Heart left ventricle (tissue), 16 donors: ENCODE measurements at regions not wholly inside any gene's neighbourhood (a gene's known extent, or its start where the extent isn't known, plus 50 kb on each side); places are given as distances from the start of the nearest gene placed in this dataset.

Source experiments
- ATAC-seq, 4 donors: fragments of 200-7000 bp; cut with Tn5 transposase; one replicate each; pipeline ENCODE4 v1.9.1; 2020 to 2022; ENCODE audit warnings: moderate library complexity in 4 of 4, mild to moderate bottlenecking in 3 of 4, moderate number of reproducible peaks in 1 of 4
- DNase-seq, 5 donors: peaks; one replicate each; pipeline ENCODE4 v3.0.0-alpha.2; 2020
- H3K27ac ChIP-seq, 12 donors: fragments of 200-600 bp; sonication (generic) in 4 of 12; one replicate each; pipeline versions ENCODE4 v1.5.0 to v1.8.0; 2016 to 2022; ENCODE audit warnings: mild to moderate bottlenecking in 2 of 12
- H3K27me3 ChIP-seq, 9 donors: fragments of 200-600 bp; sonication (generic) in 2 of 9; one replicate each; pipeline versions ENCODE4 v1.5.1 to v1.8.0; 2016 to 2022; ENCODE audit warnings: mild to moderate bottlenecking in 3 of 9
- H3K36me3 ChIP-seq, 9 donors: fragments of 200-600 bp; sonication (generic) in 2 of 9; one replicate each; pipeline versions ENCODE4 v1.5.0 to v1.8.0; 2018 to 2022; ENCODE audit warnings: mild to moderate bottlenecking in 2 of 9
- H3K4me1 ChIP-seq, 12 donors: fragments of 200-600 bp; sonication (generic) in 4 of 12; one replicate each; pipeline versions ENCODE4 v1.5.0 to v1.8.0; 2016 to 2022; ENCODE audit warnings: mild to moderate bottlenecking in 3 of 12
- H3K4me3 ChIP-seq, 12 donors: fragments of 200-600 bp; sonication (generic) in 4 of 12; one replicate each; pipeline versions ENCODE4 v1.5.0 to v1.8.0; 2017 to 2022; ENCODE audit warnings: mild to moderate bottlenecking in 9 of 12, moderate library complexity in 4 of 12
- H3K9me3 ChIP-seq, 12 donors: fragments of 200-600 bp; sonication (generic) in 4 of 12; one replicate each; pipeline versions ENCODE4 v1.5.0 to v1.8.0; 2016 to 2022; ENCODE audit warnings: mild to moderate bottlenecking in 1 of 12
- CTCF ChIP-seq, 12 donors: fragments of 200-600 bp; sonication (generic) in 4 of 12; IDR thresholded peaks; one replicate each; pipeline versions ENCODE4 v1.5.0 to v1.8.0; 2018 to 2022; ENCODE audit warnings: antibody characterized with exemption in 12 of 12, mild to moderate bottlenecking in 5 of 12
- POLR2A ChIP-seq, 2 donors: fragments of 450-650 bp; IDR thresholded peaks; one replicate each; pipeline ENCODE4 v1.6.1; 2017; ENCODE audit warnings: antibody characterized with exemption in 2 of 2, mild to moderate bottlenecking in 2 of 2, moderate library complexity in 2 of 2
- WGBS, 4 donors: extraction: QIAGEN DNeasy Blood & Tissue Kit in 2 of 4; methylation state at CpG; one replicate each; pipeline versions ENCODE4 v1.1.5 to v1.1.7; 2013 to 2018; 5-methylcytosine and 5-hydroxymethylcytosine counted together
- intact Hi-C, 10 donors: fragments of 100-400 bp; cut with DNase I; formaldehyde crosslinking; loops; one replicate each; pipeline versions ENCODE4 v1.11.1 to v1.14.2; 2022
- donor health status: ischemic (EF 13 %, LVEDD 7.1; RV severe dilation, severe dysfunction).
- donor health status: healthy with polysubstance abuse.
- donor health status: DM: no; HTN: yes; CAD: no.
- donor health status: DM: no; HTN: no; CAD: no.
- donor health status: ischemic (EF 25% LVEDD 6.9; RV normal size, moderate dysfunction).
- donor health status: ischemic (EF 25% LVEDD 5.7; RV mildly dilated, moderate dysfunction).
- donor health status: healthy.
- donor health status: DM: yes; HTN: yes; CAD: no.
- donor health status: ischemic (EF 35%, LVEDD 5.7; RV mildly dilated, moderate dysfunction).
- donor health status: nonischemic (EF 11% LVEDD 7.7; RV severe dilation, severe dysfunction).
- donor health status: DM: yes; HTN: yes; CAD: no.
- donor health status: PGD.
- donor health status: ischemic (EF 29% LVEDD 5.4; RV normal size, mild dysfunction).
- donor health status: nonischemic (EF 23%, LVEDD 6.1; RV moderate dilation, normal function).

DNA sequence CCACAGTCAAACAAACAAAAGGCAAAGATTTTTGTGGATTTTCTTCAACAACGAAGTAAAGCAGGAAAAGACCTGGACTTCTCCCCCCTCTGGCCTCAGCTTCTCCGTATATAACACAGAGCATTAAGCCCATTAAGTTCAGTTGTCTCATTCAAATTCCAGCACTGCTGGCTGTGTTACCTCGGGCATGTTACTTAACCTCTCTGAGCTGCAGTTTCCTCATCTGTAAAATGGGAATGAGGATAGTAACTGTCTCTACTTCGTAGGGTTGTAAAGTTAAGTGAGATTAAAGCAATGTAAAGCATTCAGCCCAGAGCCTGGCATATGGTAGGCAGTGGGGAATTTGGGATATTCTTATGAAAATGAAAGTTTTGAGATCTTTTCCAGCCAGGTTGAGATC, 92.7 kb upstream of the SMIM23 start:
- Histone ChIP-seq H3K27me3 (no peaks in the 10 kb centered on the region), H3K9me3 (no peaks in the 10 kb centered on the region), H3K36me3 (no peaks in the 10 kb centered on the region), H3K4me1 (peaks cover 0 to 12% (median 0%) of the 10 kb centered on the region in 12 donors), H3K4me3 (no peak overlapping the region), H3K27ac (no peak overlapping the region)
- WGBS, 4 donors = 84 to 87% (median 86%) methylated on average over 4 of the region's 4 CpGs
- ATAC-seq (no peak), DNase-seq (no peak)
- TF ChIP-seq POLR2A (IDR thresholded peaks at IDR 0.05) = no peak
- no peak for TF ChIP-seq CTCF (IDR thresholded peaks at IDR 0.05)
- intact Hi-C loops = no loop called here

DNA sequence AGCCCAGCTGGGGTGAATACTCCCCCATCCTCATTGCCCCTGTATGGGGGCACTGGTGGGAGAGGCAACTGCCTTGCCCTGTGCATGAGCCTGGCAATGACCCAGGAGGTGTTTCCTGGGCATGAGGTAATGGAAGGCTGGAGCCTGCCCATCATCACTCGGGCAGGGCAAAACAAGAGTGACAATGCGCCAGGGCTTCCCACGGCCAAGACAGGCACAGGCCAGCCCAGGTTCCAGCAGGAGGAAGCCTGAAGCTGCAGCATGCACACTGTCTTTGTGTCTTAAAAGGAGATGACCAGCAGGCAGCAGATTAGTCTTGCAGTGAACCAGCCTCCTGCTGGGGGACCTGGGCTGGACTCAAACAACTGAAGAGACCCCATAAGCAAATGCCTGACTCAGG, 92.2 kb upstream of the SMIM23 start:
- Histone ChIP-seq H3K4me1 (peaks cover 0 to 12% (median 0%) of the 10 kb centered on the region in 12 donors), H3K27ac (no peak overlapping the region), H3K27me3 (no peaks in the 10 kb centered on the region), H3K9me3 (no peaks in the 10 kb centered on the region), H3K36me3 (no peaks in the 10 kb centered on the region), H3K4me3 (no peak overlapping the region)
- peak; percentile 47 to 85 (median 72) for ATAC-seq
- intact Hi-C loops = no loop called here
- TF ChIP-seq POLR2A (IDR thresholded peaks at IDR 0.05) (no peak), CTCF (IDR thresholded peaks at IDR 0.05) (no peak)
- WGBS, 4 donors = 26 to 50% (median 41%) methylated on average over 3 of the region's 3 CpGs; no CpG with 5 or more reads in 1 of the 4 donors
- peak in 4 of 5 donors; percentile 29 to 73 (median 52) for DNase-seq

DNA sequence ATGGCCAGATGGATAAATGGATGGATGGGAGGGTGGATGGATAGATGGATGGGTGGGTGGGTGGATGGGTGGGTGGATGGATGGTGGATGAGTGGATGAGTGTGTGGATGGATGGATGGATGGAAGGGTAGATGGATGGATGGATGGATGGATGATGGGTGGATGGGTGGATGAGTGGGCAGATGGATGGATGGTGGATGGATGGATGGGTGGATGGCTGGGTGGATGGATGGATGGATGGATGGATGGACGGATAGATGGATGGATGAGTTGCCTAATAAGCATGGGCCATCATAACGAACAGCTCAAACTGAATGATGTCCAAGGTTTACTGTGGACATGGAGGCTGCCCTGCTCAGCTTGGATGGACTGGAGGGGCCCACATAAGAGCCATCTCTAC, 89.8 kb upstream of the SMIM23 start:
- Histone ChIP-seq H3K36me3 (no peaks in the 10 kb centered on the region), H3K4me1 (peaks cover 0 to 24% (median under 1%) of the 10 kb centered on the region in 12 donors), H3K27me3 (no peaks in the 10 kb centered on the region), H3K9me3 (no peaks in the 10 kb centered on the region), H3K4me3 (no peak overlapping the region), H3K27ac (no peak overlapping the region)
- no peak for DNase-seq
- TF ChIP-seq CTCF (IDR thresholded peaks at IDR 0.05) = no peak
- no peak for TF ChIP-seq POLR2A (IDR thresholded peaks at IDR 0.05)
- 90 to 94% (median 93%) methylated on average over 2 of the region's 2 CpGs for WGBS, 4 donors
- no peak for ATAC-seq
- intact Hi-C loops = loop anchor here in 1 of 10 donors (5.0 kb wide), 1 partner anchor 41 kb away; no protein-coding TSS in a partner anchor

DNA sequence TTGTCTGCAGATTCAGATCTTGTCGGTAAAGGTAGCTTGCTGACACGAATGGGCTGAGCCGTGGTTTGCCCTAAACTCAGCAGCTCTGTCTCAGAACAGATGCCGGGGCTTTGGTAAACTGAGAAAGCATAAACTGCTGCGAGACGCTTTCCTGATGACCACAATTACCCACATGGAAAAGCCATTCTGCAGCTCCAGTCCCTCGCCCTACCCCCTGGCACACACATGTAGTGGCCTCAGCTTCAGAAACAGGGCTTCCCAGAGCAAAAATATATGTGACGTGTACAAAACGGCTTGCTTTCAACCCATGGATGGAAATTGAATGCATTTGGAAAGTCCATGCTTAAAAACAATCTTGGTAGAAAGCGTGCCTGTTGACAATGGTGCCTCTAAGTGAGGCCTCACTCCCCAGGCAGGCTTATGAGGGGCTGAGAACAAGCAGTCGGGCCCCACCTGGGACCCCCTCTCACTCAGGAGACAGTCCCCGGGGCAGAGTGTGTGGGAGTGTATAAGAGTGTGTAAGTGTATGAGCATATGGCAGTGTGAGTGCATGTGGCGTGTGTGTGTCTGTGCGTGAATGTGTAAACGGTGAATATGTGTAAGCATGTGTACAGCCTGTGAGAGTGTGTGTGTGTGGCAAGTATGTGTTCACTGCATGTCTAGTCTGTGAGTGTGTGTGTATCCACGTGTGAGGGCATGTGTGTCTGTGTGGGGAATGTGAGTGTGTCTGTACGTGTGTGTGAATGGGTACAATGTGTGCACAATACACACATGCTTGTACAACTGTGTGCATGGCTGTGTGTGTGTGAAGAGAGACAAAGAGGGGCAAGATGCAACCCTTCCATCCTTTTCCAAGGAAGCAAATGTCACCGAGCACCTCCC, 88.2 kb upstream of the SMIM23 start:
- Histone ChIP-seq H3K9me3 (no peaks in the 10 kb centered on the region), H3K4me3 (no peak overlapping the region), H3K27me3 (no peaks in the 10 kb centered on the region), H3K27ac (no peak overlapping the region), H3K4me1 (peaks cover 0 to 30% (median 2%) of the 10 kb centered on the region in 12 donors), H3K36me3 (no peaks in the 10 kb centered on the region)
- WGBS, 4 donors = 85 to 90% (median 87%) methylated on average over 18 of the region's 18 CpGs
- ATAC-seq = no peak
- DNase-seq = no peak
- intact Hi-C loops = loop anchor here in 1 of 10 donors (5.0 kb wide), 1 partner anchor 40 kb away; no protein-coding TSS in a partner anchor
- TF ChIP-seq CTCF (IDR thresholded peaks at IDR 0.05) = no peak
- TF ChIP-seq POLR2A (IDR thresholded peaks at IDR 0.05) = no peak
